ENCODE measurements at regions not wholly inside any gene's neighbourhood (a gene's known extent, or its start where the extent isn't known, plus 50 kb on each side); places are given as distances from the start of the nearest gene placed in this dataset.
"Not testable (repeated sequence)": the region's sequence is repeated elsewhere in the genome, so short reads cannot be mapped to it uniquely, and the experiment has no call there.

DNA sequence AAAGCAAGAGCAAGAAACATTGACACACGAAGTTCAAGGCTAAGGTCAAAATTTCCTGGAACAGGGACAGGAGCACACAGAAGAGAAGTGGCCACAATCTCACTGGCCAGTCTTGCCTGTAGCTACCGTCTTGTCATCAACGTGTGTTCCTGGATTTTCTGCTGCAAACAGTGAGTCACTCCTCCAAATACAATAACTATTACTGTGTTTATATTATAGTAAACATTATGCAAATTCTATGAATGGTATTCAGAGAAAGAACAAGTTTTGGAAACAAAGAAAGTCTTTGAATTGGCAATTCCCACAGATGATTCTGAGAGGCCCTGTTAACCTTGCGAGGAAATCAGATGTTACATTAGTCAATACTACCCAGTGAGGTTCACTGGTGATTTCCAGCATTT, 220.5 kb downstream of the FAM43A start:
- no peak overlapping the region for H3K27ac ChIP-seq
- no peak for TF ChIP-seq ZFX (IDR thresholded peaks at IDR 0.05)
- TF ChIP-seq, protein P1, sequence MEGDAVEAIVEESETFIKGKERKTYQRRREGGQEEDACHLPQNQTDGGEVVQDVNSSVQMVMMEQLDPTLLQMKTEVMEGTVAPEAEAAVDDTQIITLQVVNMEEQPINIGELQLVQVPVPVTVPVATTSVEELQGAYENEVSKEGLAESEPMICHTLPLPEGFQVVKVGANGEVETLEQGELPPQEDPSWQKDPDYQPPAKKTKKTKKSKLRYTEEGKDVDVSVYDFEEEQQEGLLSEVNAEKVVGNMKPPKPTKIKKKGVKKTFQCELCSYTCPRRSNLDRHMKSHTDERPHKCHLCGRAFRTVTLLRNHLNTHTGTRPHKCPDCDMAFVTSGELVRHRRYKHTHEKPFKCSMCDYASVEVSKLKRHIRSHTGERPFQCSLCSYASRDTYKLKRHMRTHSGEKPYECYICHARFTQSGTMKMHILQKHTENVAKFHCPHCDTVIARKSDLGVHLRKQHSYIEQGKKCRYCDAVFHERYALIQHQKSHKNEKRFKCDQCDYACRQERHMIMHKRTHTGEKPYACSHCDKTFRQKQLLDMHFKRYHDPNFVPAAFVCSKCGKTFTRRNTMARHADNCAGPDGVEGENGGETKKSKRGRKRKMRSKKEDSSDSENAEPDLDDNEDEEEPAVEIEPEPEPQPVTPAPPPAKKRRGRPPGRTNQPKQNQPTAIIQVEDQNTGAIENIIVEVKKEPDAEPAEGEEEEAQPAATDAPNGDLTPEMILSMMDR (conservative IDR thresholded peaks at IDR 0.05): no peak

DNA sequence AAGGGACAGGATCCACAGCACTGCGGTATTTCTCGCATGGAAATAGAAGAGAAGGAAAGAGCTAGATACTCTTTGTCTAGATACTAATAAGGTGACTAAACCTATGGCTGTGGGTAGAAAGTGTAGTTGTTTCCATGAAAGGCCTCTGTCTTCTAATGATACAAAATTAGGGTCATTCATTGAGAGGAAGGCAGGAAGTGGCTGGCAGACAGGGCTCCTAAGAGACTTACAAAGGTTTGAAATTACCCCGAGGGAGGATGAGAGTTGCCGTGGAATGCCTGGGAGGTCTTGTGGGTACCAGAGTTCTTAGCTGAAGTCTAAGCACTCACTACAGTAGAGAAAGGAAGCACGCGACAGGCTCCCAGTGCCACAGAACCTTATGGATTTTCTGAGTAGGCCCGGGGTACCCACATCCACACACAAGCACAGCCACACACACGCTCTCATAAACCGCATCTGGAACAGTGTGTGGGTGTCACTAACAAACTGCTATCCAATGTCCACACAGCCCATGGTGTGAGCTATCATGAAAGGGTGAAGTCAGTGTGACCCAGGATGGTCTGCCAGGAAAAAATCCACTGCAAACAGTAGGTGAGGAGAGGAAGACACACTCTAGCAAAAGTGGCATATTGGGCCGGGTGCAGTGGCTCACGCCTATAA, 221.4 kb downstream of the FAM43A start:
- no peak overlapping the region for H3K27ac ChIP-seq
- TF ChIP-seq ZFX (IDR thresholded peaks at IDR 0.05): no peak
- TF ChIP-seq, protein P1 (conservative IDR thresholded peaks at IDR 0.05): no peak

GRCh38 chr3:194907811-194908210, 222.1 kb downstream of the FAM43A start:
- TF ChIP-seq ZFX (IDR thresholded peaks at IDR 0.05): no peak
- TF ChIP-seq, protein P1 (conservative IDR thresholded peaks at IDR 0.05): no peak
- H3K27ac ChIP-seq: no peak overlapping the region

DNA sequence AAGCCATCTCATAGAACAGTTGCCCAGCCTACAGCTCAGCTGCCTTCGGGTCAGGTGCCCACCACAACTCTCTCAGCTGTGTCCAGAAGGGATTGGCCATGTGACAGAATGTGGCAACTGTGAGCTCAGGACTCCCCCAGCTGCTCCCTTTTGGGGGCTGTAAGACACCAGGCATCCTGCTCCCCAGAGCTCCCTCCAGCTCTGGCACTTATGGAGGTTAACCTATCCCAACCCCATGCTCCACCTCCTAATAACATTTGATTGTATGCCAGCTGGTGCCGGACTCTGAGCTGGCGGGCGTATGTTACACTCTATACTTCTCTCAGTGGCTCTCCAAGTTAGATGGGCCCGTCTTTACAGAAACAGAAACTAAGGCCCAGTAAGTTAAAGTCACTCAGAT, 222.8 kb downstream of the FAM43A start:
- H3K27ac ChIP-seq: no peak overlapping the region
- TF ChIP-seq ZFX (IDR thresholded peaks at IDR 0.05): no peak
- TF ChIP-seq, protein P1 (conservative IDR thresholded peaks at IDR 0.05): no peak

GRCh38 chr3:194908972-194909371, 223.3 kb downstream of the FAM43A start:
- H3K27ac ChIP-seq: no peak overlapping the region
- TF ChIP-seq, protein P1 (conservative IDR thresholded peaks at IDR 0.05): no peak
- no peak for TF ChIP-seq ZFX (IDR thresholded peaks at IDR 0.05)

- TF ChIP-seq, protein P1 (conservative IDR thresholded peaks at IDR 0.05): no peak
- no peak for TF ChIP-seq ZFX (IDR thresholded peaks at IDR 0.05)
- no peak overlapping the region for H3K27ac ChIP-seq
Observed at GRCh38 chr3:194910414-194910984, 224.8 kb downstream of the FAM43A start.

DNA sequence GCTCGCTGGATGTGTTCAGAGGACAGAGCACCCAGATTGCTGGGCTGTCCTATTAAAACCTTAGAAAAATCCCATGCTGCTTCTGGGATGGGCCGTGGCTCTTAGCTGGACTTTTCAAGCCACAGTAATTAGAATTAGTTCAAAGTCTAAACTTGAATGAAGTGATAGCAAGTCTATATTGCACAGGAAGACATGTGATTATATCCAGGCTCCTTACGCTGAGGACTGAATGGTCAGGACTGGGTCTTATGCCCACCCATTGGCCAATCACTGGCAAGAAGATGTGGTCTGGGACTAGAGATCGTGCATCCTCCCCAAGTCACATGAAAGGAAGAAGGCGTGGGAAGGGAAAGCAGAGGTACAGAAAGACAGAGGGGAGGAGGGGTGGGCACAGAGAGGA, 227.6 kb downstream of the FAM43A start:
- no peak overlapping the region for H3K27ac ChIP-seq
- TF ChIP-seq ZFX (IDR thresholded peaks at IDR 0.05): no peak
- TF ChIP-seq, protein P1 (conservative IDR thresholded peaks at IDR 0.05): no peak

DNA sequence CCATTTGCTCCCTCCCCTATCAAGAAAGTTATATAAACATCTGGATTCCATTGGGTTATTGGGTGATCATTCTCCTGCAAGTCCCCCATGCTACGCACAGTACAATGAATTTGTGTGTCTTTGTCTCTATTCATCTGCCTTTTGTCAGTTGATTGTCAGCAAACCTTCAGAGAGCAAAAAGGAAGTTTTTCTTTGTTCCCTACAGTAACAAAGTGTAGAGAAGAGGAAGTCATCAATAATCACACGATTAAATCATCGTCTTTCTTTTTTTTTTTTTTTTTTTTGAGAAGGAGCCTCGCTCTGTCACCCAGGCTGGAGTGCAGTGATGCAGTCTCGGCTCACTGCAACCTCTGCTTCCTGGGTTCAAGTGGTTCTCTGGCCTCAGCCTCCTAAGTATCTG, 239.2 kb downstream of the FAM43A start:
- not testable (repeated sequence) for H3K27ac ChIP-seq

All from C4-2B (cell line).